Hindlimb muscle (tissue), 1 donor: ENCODE measurements at regions not wholly inside any gene's neighbourhood (a gene's known extent, or its start where the extent isn't known, plus 50 kb on each side); places are given as distances from the start of the nearest gene placed in this dataset.

Source experiments
- DNase-seq: peaks from one replicate; pipeline ENCODE4 v3.0.0-alpha.2; 2013

GRCh38 chr7:46220066-46220630, 299.1 kb upstream of the IGFBP3 start:
- no peak for DNase-seq

- DNase-seq = no peak
These were observed 297.6 kb upstream of the IGFBP3 start for GRCh38 chr7:46218461-46219200.

- DNase-seq = no peak
These were observed 295.0 kb upstream of the IGFBP3 start for GRCh38 chr7:46215987-46216567.

DNA sequence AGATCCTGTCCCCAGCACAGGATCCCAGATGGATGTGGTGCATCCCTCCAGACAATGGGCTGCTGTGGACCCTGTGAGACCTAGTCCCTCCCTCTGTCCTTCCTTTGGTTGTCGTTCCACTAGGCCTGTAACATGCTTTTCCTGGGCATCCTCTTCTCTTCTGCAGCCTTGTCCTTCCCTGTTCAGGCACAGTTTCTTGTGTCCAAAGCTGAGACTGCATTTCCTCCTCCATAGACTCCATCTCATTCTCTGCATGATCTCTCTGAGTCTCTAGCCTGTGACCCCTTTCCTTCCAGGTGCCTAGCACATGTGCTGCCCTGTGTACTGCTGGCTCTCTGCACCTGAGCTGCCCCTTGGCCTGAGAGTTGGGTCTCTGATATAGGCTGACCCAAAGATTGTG, 293.5 kb upstream of the IGFBP3 start:
- DNase-seq = no peak

DNA sequence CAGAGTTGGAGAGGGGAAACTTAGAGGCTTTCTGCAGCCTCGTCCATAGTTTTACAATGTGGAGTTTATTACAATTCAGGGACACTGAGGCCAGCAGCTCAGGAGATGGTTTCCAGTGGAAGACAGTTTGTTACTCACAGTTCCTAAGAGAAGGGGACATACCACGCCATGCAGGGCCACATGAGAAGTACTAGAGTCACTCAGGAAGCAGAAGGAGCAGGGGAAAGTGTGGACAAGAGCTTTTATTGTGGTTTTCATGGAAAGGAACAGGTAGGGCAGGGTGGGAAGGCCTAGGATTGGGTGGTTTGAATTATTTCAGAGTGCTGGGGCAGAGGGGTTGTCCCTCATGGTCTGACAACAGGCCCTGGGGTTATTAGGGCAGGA, 292.1 kb upstream of the IGFBP3 start:
- DNase-seq = no peak

- no peak for DNase-seq
These were observed 291.5 kb upstream of the IGFBP3 start for GRCh38 chr7:46212425-46213153.

GRCh38 chr7:46210467-46210866, 289.4 kb upstream of the IGFBP3 start:
- DNase-seq = no peak

GRCh38 chr7:46209611-46210388, 288.7 kb upstream of the IGFBP3 start:
- no peak for DNase-seq

DNA sequence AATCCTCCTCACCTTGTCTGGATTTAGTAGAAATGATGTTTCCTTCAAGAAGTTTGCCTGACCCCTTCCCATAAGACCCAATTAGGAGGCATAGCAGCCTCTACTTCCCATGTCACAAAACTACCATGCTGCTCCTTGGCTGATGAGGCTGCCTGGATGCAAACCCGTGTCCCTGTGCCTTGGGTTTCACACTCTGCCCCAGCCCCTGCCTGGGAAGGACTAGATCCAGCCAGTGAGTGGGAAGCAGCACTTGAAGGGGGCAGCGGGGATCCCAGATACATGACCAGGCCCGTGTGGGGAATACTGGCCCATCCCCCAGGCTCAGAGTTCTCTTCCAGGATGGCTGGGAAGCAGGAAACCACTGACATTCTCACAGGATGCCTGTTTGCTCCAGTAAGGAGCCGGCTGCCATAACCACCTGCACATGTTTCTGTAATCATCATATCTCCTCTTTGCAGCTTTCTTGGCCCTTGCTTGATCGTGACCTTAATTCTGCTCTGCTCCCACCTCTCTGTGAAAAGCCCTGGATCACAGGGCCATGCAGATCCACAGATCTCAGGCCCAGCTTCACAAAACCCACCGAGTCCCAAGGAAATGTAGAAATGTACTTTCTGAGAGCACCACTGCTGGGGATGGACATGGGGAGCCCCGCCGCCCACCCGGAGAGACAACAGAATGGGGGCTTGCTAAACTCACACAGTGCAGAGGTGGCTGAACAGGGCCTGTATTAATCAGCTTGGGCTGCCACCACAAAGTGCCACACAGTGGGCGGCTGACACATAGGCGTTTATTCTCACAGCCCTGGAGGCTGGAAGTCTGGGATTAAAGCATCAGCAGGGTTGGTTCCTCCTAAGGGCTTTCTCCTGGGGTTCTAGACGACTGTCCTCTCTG, 287.8 kb upstream of the IGFBP3 start:
- DNase-seq = no peak

DNA sequence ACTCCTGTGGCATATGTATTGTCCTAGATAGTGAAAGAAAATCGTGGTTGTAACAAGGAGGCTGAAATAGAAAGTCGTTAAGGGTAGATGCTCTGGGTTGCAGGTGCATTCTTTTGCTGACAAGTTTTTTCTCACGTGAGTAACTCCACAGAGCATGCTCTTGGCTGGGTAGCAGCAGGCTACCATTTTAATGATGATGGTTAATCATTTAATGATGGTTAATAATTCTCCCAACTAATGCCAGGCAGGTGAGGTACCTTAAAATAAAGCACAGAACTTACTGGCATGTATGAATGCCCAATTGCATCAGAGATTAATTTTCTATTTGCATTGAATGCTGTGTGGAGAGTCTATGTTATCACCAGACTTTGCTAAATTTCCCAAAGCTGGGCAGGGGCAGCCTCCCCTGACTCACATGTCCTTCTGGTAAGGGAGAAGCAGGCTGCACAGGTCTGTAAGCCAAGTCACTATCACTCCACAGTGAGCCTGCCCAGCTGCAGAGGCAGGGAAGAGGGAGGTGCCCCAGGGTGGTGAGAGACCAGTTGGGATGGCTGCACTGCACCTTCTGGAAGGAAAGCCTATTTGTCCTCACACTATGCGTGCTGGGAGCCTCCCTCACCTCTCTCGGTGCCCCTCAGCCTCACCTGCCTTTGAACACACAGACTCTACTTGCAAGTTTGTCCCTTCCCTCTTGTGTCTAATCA, 287.0 kb upstream of the IGFBP3 start:
- DNase-seq = no peak

DNA sequence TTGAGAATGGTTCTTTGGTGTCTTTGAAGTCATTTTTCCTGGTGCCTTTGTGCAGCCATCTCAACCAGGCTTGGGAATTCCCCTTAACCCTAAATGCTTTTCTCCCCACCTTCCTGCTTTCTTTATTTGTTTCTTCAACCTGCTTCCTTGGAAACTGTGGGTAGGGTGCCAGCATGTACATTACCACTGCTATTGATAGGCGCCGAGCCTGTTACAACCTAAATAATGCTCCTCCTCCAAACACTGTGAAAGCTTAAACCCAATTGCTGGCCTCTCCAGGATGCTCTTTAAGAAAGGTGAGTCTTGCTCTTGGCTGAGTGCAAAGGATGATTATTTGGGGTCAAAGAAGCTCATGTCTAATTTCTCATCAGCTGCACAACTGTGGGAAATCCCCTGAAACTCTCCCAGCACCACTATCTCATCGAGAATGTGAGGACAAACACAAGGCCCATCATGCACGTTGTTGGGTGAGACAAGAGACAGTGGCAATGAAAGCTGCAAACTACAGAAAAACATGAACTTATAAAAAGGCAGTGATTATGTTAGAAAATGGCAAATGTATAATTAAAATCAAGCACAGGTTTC, 285.5 kb upstream of the IGFBP3 start:
- DNase-seq = no peak

DNA sequence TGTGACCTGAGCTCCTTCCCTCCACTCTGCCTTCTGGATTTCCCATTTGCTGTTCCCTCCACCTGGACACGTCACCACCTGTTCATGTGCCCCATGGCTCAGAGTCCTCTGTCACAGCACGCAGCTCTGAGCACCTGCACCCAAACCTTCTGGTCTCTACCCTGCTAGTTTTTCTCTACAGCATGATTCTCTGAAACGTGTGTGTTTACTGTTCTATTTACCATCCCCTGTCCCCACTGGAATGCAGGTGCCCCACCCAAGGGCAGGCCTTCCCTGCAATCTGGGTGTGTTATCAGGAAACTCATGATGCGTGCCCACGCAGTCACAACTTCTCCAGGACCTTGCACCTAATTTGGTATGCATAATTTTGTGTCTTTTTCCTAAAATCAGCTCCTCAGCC, 284.4 kb upstream of the IGFBP3 start:
- no peak for DNase-seq

GRCh38 chr7:46203926-46204325, 282.9 kb upstream of the IGFBP3 start:
- DNase-seq = no peak

DNA sequence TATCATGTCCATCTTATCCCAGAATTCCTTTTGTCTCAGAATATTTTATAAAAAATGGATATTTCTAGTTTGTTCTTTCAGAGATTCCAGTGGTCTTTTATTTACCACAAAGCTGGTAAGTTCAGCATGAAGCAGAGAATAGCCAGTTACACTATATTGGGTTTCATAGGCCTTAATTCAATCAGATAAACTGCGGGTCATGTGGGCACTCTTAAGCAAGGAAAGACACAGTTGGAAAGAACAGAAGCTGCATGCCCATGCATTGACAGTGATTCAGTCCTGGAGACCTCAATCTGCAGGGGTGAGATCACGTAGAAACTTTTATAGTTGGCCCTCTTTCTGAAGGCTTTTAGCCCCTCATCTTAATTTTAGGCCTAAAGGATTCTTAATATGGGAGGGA, 281.3 kb upstream of the IGFBP3 start:
- no peak for DNase-seq

DNA sequence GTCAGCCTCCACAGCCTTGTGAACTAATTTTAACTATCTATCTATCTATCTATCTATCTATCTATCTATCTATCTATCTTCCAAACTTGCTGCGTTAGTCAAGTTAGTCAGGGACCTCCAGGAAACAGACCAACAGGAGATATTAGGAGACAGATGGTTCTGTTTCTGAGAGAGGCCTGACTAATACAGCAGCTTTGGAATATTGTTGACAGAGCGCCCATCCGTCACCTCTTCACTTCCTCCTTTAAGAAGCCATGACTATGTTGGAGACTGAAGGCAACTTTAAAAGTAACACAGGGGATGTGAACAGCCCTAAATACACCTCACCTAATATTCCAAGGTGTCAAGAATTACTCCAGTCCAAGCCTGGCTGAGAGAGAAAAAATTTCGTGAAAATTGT, 280.9 kb upstream of the IGFBP3 start:
- no peak for DNase-seq

- DNase-seq = no peak
These were observed 277.6 kb upstream of the IGFBP3 start for GRCh38 chr7:46198701-46199100.

DNA sequence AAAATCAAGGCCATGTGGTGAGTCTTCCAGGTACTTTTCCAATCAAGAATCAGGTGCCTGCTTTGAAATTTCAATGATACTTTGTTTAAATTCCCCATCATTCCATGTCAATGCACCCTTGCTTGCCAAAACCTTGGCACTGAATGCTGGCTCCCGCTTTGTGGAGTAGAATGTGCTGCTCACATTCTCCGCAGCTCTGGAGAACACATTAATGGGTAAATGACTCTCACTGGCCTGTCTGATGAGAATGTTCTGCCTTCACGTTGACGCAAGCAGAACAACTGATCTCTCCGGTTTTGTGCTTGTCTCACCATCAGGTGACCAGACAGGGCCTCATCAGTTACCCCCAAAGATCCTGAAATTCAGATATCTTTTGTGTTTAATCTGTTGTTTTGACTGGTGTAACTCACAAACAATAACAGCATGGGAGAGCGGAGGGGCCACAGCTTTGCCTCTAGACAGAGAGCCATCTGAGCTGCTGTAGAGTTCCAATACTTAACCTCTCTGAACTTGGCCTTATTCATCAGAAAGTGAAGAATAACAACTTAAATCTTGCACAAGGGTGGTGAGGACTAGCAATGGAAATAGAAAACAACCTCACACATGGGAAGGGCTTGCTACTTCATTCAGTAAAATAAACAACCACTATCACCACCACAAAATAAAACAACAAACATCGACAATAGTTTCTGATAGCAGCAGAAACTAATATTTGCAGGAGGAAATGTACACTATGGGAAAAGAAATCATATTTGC, 276.9 kb upstream of the IGFBP3 start:
- peak; percentile 79 for DNase-seq

GRCh38 chr7:46195934-46196333, 274.9 kb upstream of the IGFBP3 start:
- DNase-seq = no peak

DNA sequence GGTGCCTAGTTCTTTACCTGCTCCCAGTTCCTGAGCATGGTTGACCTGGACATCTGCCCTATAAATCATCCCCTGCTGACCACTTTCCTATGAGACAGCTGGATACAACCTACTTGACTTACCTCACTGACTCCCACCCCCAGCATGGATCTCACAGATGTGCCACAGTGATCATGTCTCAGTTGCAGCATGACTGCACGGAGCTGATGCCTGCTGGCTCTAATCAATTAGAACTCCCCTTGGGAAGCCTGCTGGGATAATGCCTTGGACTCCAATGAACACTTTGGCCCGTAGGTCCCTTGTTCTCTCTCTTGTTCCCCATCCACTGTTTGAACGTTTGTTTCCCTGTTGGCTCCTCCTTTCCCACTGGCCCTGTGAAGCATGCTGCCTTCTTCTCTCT, 271.2 kb upstream of the IGFBP3 start:
- DNase-seq = no peak

GRCh38 chr7:46191776-46192175, 270.7 kb upstream of the IGFBP3 start:
- DNase-seq = no peak
